GM21367 (cell line): ENCODE measurements at regions not wholly inside any gene's neighbourhood (a gene's known extent, or its start where the extent isn't known, plus 50 kb on each side); places are given as distances from the start of the nearest gene placed in this dataset.
A peak's percentile ranks its signal among the peaks of the same experiment; 100 is the strongest.

ENCODE experiments used
- ATAC-seq: cut with Tn5 transposase; IDR thresholded peaks from one replicate; pipeline ENCODE4 v1.9.1; 2021; ENCODE audit not compliant: unreplicated experiment

DNA sequence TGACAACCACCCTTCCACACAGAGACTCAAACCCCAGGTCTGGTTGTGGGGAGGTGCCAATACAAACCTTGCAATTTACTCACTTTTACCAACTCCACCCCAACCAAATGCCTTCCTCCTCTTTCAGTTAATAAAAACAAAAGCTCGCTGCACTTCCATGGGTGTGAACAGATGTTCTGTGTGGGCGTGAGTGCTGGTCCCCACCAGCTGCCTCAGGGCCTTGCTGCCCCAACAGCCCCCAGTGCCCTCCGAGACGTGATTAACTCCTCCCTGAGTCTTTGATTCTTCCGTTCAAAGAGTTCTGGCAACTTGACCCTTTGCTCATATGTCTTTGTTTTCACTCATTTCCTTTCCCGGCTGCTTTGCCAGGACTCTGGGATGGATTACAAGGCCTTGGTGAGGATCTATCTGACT lies 258.9 kb upstream of the CXCR4 start:
- no peak for ATAC-seq

DNA sequence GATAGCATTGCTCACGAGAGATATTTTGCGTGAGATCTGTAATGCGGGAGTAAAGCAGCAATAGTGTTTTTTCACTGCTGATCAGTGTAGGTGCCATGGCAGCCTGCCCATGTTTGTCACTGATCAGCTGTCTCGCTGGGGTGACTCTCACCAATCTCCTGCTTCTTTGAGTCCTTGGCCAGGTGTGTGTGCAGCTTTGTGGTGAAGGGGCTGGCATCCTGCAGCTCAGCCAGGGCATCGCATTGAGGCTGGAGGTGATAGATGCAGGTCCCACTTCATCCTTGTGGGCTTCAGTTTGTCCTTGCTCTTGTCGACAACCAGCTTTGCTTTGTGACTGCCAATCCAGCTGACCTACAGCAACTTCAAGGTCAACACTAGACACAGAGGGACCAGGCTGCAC lies 258.3 kb upstream of the CXCR4 start:
- no peak for ATAC-seq

DNA sequence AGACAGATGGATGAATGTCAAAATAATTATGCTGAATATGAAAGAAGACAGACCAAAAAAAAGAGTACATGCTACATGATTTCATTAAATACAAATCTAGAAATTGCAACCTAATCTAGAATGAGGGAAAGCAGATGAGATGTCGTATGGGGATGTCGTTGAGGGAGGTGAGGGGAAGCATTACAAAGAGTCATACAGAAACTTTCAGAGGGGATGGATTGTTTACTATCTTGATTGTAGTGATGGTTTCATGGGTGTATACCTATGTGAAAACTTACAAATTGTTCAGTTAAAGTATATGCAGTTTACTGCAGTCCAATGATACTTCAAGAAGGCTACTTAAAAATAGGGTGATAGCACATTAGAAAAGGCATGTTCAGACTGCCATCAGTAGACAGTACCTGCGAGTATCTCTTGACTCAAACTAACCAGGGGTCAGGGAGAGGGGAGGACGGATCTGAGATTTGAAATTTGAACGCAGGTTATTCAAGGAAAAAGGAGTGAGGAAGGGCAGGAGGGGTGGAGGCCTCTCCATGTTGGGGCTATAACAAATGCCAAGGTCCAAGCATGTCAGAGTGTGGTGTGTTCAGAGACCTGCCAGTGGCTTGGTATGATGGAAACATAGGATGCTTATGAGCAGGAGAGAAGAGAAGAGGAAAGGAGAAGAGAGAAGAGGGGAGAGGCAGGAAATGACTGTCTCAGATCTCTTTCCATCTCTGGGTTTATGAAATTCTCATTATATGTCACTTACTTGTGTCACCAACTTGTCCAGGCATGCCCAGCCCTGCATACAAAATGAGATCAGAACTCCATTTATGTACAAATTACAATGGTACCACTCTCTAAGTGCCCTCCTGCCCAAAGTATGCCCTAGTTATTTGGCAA lies 257.3 kb upstream of the CXCR4 start:
- ATAC-seq, result peak; percentile 49

DNA sequence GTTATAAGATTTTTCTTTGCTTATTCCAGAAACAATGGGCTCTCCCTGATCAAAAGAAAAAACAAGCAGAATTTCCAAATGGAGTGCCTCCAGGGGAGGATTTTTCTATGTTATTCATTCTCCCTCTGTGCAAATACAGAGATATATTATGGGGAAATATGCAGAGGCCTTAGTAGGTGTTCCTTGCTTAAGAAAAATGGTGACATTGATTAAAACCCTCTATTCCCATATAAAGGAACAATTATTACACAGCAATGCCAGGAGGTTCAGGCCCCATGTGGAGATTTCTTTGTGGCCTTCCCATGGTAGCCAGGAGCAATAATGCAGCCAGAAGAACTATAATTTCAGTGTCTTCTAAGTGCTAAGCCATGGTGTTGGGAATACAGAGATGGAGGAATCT lies 255.9 kb upstream of the CXCR4 start:
- ATAC-seq, result no peak

DNA sequence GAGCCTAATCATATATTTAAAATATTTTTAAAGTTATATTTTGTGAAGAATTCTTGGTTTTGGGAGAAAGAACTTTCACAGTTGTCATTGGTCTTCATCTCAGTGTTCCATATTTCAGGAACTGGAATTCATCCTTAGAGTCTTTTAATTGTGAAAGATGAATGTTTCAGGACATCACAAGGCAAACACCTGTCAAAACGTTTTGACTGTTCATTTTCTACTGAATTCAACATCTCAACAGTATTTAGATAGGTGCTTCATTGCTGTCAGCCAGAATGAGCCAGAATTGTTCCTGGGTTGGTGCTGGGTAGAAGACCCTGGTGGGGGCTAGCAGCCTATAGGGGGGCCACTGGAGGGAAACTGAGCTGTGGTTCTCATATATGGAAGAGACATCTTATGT lies 255.1 kb upstream of the CXCR4 start:
- ATAC-seq, result no peak

DNA sequence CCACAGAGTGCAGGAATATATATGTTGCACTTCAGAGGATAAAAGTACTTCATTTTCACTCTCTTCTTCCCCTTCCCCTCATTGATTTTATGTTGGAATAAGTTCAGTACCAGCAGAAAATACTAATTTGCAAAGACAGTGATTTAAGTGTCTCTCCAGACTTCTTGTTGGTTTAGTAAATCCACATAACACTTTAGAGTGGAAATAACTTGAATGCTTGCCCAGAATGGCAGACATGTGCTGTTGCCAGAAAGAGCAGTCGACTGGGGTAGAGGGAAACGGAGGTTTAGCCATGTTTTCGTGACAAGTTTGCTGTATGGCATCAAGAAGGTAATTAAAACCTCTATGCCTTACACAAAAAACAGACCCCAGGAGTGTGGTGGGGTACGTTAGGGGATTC lies 246.0 kb upstream of the CXCR4 start:
- ATAC-seq, result no peak

DNA sequence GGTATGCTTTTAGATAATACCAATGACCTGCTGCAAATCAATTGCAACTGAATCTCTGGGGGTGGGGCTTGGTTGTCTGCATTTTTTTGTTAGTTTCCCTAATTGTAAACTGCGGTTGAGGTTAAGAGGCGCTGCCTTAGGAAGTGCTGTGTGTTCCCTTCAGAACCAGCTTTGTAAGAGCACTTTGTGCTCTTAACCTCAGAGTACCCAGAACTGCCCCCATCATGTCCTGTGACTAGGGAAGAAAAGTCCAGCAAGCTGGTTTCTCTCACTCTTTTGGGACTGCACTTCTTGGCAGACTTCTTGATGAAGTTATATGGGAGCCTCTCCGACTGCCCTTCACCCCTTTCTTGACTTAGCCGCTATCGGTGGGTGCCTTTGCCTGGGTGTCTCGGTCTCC lies 245.5 kb upstream of the CXCR4 start:
- no peak for ATAC-seq

DNA sequence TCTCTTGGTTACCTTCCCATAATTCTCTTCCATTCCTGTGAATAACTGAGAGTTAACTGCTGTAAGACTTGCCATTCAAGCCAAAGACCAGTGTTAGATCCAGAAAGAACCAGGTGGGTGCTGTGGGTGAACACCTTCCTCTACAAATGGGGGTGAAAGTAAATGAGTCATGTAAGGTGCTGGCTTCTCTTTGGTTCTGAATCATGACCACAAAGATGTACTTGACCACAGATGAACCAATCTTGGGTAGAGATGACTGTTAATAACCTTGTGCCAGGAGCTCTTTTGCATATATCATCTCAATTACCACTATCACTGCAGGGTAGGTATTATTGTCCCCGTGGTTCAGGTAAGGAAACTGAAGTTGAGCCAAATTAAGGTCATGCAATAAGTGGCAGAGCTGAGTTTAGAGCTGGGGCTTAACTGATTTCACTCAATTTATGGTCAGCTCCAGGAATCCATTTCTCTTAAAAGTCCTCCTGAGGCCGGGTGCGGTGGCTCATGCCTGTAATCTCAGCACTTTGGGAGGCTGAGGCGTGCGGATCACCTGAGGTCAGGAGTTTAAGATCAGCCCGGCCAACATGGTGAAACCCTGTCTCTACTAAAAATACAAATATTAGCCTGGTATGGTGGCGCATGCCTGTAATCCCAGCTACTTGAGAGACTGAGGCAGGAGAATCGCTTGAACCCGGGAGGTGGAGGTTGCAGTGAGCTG lies 244.9 kb upstream of the CXCR4 start:
- peak; percentile 81 for ATAC-seq

DNA sequence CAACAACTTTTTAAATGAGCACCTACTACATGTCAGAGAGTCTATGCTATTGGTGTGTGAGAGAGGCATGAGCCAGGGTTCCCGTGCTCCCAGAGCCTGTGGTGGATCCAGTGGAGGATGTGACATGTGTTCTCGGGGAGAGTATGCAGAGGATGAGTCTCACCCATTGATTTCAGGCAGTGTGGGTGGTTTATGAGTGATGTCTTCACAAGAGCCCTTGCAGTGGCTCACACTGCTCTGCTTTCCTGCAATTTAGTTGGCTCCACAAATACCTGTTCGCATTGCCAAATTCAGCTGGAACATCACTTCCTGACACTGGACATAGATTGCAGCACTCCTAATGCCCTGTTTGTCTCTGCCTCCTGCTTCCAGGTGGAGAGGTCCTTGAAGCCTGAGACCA lies 243.6 kb upstream of the CXCR4 start:
- no peak for ATAC-seq

DNA sequence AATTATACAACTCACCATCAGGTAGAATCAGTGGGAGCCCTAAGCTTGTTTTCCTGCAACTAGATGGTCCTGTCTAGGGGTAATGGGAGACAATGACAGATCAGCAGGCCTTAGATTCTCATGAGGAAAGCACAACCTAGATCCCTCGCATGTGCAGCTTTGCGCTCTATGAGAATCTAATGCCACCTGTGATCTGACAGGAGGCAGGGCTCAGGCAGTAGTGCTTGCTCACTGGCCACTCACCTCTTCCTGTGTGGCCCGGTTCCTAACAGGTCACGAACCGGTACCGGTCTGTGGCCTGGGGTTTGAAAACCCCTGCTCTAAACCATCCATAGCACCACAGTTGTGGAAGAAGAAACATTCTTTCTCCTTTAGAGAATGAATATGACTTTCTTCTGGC lies 242.8 kb upstream of the CXCR4 start:
- no peak for ATAC-seq

DNA sequence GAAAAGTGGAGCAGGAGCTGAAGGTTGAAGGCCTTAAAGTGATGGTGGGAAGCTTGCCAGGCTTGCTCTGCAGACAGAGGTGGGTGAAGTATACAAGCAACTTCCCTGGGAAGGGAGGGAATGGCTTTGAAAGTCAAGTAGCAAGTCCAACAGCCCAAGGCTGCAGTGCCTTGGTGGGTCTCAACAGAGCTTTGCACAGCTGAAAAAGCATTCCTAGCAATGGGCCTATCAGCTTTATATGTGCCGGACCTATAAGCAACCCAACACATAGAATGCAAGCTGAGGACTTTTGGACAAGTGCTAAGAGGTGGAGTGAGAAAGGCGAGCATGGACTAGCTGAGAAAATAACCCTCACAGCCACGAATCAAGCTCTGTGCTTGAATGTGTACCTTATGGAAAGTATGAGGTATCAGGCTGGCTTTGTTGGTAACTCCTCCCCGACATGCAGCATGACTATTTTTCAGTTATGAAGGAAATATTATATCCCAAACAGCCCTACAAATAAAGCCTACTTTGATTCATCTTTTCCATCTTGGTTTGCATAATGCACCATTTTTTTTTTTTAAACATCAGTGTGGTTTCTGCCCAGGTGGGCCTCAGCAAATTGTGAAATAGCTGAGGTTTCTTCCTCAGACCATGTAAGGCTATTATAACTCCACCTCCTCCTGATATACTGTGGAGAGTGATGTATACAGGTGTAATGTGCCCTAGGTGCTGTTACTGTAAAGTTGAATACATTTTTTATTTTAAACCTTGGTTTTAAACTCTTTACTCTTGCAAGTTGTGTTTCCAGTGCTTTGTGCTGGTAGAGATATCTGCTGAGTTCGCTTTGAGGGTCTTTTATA lies 241.4 kb upstream of the CXCR4 start:
- ATAC-seq, result no peak

DNA sequence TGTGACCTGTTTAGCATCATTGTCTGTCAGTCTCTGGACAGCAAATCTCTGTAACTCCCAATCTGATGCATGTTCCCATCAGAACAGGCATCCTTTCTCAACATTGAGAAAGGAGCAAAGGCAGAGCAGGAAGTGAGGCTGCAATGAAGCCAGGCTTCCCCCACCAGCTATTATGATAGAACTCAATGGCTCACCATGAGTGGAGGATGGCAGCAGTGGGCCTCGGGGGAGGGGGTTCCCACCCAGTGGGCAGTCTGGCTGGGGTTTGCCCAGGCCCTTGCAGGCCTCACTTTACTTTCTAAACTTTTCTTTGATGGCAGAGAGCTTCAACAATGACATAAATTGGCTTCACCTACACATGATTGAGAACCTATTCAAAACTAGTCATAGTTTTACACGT lies 240.6 kb upstream of the CXCR4 start:
- no peak for ATAC-seq

DNA sequence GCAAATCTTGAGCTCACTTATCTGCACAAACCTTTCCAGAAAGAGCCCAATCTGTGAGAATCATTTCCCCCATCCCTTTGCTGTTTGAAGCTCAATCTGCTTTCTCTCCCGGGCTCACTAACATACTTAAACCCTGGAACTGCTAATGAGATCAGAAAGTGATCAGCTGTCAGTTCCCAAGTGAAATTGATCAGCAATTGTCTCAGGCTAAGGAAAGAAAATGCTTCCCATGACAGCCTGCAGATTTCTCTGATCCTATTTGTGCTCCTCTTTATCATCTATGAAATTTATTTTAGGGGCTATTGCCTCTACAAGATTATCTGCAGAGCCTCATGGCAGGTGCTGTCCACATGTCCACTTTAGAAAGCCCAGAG lies 239.0 kb upstream of the CXCR4 start:
- ATAC-seq, result no peak

DNA sequence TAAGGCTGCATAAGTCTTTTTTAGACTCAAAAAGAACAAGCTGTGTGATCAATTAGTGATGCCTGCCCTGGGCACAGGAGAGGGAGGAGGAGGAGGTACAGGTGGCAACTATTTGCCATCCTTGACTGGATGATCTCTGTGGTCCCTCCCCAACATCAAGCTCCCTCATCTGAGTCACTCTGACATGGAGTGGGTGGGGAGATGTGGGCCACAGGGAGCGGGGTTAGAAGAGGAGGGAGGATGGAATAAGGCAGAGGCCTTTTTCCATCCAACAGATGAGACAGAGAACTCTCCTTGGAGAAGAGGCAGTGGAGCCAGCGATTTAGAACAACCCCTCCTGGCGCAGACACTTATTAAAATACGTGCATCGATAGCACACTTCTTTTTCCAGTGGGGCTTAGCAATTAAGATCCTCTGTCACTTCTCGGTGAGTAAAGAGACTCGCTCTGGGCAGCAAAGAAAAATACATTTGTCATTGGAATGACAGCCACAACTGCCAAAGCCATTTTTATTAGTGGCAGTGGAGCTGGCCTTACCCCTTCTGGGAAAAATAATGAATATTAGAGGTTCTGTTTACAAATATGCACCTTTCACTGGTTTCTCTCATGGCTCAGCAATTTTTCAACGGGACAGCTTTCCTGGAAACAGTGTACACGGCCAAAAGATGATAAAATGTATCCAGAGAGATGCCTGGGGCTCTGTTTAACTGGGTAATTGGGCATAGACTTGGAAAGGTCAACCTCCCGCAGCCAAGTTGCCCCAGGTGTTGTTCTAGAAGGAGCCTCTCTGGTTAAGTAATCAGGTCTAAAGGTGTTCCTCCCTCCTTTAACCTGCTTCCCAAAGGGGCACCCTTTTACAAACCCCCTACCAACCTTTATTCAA lies 238.4 kb upstream of the CXCR4 start:
- ATAC-seq, result no peak

DNA sequence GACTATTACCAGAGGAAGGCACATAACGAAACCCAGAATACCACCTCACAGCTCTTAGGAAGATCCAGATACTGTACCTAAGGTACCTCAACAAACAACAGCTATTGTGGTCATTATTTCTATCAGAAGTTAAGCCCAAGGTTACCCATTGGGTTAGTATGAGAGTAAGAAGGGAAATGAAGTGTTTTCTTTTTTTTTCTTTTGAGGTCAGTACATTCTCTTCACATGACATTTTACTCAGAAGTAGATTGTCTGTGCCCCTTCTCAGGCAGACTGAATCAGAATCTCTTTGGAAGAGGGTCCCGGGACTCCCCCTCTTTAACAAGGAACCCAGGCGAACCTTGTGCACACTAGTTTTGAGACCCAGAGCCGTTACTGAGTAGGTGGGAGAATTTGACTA lies 233.7 kb upstream of the CXCR4 start:
- no peak for ATAC-seq

DNA sequence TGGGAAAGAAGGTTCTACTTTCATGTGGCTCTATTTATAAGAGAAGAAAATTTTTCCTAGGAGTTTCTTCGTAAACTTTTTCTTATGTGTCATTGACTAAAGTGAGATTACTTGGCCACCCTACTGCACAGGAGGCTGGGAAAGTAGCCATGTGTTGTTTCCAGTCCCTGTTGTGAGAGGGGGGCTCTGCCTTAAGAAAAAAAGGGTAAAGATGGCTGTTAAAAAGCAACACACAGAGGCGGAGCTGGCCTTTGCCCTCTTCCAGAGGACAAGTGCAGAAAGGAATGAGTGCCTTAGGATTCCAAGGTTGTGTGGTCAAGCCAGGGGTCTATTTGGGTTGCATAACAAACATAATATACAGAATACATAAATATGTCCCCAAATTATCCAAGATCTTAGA lies 230.0 kb upstream of the CXCR4 start:
- ATAC-seq, result no peak

DNA sequence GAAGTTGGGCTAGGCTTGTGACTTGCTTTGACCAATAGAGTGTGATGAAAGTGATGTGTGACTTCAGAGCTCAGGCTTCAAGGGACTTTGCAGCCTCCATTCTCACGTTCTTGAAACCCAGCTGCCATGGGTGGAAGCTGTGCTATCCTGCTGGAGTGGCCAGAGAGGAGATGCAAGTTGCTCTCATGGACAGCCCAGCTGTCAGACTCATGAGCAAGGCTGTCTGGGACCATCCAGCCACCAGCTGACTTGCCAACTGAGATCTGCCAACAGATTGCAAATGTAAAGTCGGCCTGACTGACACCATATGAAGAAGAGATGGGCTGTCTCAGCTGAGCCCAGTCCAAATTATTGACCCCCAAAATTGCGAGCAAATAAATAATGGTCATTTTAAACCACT lies 226.4 kb upstream of the CXCR4 start:
- ATAC-seq, result no peak

DNA sequence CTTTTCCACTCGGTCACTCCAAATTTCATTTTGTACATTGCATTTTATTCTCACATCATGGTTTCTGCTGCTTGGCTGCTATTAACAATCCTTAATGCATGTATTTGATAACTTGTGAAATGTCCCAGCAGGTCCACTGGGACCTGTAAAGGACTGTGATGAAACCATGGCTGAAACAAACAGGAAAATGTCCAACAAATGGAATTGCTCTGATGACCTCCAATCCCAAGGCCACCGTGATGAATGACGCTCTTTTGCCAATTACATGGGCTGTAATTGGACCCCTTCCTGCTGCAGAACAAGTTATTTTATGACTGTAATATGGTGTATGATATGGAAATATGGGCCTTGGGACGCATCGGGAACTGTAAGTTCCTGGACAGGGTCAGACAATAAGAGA lies 224.2 kb upstream of the CXCR4 start:
- no peak for ATAC-seq

DNA sequence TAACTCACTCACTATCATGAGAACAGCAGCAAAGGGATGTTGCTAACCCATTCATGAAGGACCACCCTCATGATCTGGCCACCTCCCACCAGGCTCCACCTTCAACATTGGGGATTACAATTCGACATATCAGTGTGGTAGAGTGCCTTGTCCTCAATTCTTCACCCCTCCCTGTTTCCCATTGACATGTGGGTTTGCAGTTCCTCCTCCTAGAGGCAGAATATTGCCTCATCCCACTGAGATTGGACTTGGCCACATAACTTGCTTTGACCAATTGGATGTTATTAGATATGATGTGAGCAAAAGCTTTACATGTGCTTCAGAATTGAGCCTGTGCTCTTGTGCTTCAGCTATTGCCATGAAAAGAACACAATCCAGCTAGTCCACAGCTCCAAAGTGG lies 217.0 kb upstream of the CXCR4 start:
- ATAC-seq, result no peak

DNA sequence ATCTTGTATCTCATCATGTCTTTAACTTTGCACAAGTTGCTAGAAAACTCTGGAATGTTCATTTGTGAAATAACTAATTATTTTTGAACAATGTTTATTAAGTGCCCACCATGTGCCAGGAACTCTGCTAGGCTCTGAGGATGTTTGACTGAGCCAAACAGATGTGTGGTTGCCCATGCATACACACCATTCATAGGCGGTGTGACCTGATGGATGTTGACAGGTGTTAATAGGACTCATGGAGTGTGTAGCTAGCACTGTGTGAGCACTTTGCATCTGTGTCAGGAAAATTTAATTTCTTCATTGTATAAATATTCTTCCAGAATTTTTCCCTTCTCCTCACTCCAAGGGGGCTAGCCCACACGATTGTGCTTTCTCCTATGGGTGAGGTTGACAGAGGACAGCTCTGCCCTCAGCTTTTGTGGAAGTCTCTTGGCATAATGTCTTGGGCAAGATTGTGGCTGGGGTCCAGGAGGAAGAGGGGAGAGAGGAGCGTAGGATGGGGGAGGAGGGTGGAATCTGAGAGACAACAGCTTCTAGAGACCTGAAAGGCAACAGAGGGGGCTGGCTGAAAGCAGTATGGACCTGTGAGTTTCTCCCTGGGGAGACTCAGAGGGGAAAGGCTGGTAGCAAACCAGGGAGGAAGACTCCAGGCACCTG lies 214.6 kb upstream of the CXCR4 start:
- ATAC-seq, result no peak
